Mesodermal cell (in vitro differentiated cells): ENCODE measurements at regions not wholly inside any gene's neighbourhood (a gene's known extent, or its start where the extent isn't known, plus 50 kb on each side); places are given as distances from the start of the nearest gene placed in this dataset.

Experiments used
- H3K27ac ChIP-seq: 2 replicates; pipeline ENCODE4 v1.7.0; 2013; ENCODE audit warnings: mild to moderate bottlenecking, low read depth, low read length, moderate library complexity; ENCODE audit not compliant: severe bottlenecking
- H3K36me3 ChIP-seq: 2 replicates; pipeline ENCODE4 v1.7.1; 2013; ENCODE audit warnings: mild to moderate bottlenecking, low read length, moderate library complexity; ENCODE audit not compliant: control insufficient read depth, insufficient read depth
- H3K4me1 ChIP-seq: one replicate; pipeline ENCODE4 v1.7.1; 2013; ENCODE audit warnings: mild to moderate bottlenecking, low read length; ENCODE audit not compliant: insufficient read depth, control insufficient read depth, poor library complexity, severe bottlenecking
- H3K4me3 ChIP-seq: 2 replicates; pipeline ENCODE4 v1.7.0; 2013; ENCODE audit warnings: low read length, control low read depth, mild to moderate bottlenecking; ENCODE audit not compliant: insufficient read depth, poor library complexity, severe bottlenecking; ENCODE audit errors: extremely low read depth
- H3K9me3 ChIP-seq: 2 replicates; pipeline ENCODE4 v1.7.1; 2013; ENCODE audit warnings: mild to moderate bottlenecking, low read length, moderate library complexity; ENCODE audit not compliant: control insufficient read depth
- WGBS, 2 experiments: methylation state at CpG; one replicate each; pipeline ENCODE4 v1.1.5; 2013; ENCODE audit warnings: missing lambda C conversion rate in 2 of 2; ENCODE audit not compliant: insufficient coverage in 2 of 2; 5-methylcytosine and 5-hydroxymethylcytosine counted together

DNA sequence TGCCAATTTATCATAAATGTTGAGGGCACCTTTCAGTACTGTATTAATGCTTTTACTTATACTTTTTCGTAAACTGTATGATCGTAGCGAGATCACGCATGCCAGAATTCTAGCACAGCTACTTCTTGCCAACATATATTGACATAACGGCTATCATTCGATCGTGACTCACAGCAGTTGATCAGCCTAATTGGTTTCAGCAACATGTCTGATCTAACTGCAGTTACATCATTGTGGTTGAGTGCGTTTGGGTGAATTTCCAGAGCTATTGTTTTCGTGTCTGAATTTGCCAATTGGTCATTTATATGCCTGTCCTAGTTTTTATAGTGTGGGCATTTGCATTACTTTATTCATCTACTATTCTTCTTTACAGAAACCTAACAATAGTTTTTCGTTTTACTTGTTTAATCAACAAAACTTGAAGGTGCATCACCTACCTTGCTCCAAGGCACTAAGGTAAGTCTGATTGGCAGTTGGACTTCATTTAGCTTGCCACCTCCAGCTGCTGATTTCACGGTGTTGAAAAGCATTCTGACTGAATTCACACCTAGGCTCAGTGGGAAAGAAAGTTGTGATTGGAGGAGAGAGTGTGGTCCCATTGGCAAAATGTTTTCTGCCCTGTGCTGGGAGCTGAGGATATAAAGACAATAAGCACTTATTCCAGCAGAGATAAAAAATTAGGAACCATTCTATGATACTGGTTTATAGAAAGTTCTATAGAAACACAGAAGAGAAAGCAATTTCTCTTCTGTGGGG is 120.9 kb upstream of the RGMA start:
- no peaks in the 10 kb centered on the region for H3K9me3 ChIP-seq
- no peaks in the 10 kb centered on the region for H3K4me1 ChIP-seq
- H3K27ac ChIP-seq: no peak overlapping the region
- H3K36me3 ChIP-seq: no peaks in the 10 kb centered on the region
- no peak overlapping the region for H3K4me3 ChIP-seq
- WGBS, 2 experiments: 83 to 92% methylated on average over 6 to 8 of the region's 11 CpGs

DNA sequence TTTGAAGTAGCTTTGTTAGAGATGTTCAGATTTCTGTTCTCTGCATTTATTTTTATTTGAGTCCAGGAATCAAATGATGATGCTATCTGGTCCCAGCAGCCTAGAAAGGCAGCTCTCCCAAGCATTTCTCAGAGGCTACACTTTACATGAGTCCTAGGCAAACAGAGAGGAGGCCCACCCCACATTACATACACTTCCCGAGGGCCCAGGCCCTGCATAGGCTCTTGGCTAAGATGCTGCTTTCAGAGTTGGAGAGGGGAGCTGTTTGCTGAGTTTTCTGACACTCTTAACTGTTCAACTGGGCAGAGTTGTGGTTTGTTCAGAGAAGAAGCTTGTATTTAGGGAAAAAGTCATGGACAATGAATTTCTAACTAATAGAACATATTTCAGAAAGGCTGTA is 117.9 kb upstream of the RGMA start:
- no CpG with 5 or more reads among the region's 1 CpG for WGBS, 2 experiments
- Histone ChIP-seq H3K36me3 (no peaks in the 10 kb centered on the region), H3K4me3 (no peak overlapping the region), H3K27ac (no peak overlapping the region), H3K9me3 (no peaks in the 10 kb centered on the region), H3K4me1 (no peaks in the 10 kb centered on the region)

DNA sequence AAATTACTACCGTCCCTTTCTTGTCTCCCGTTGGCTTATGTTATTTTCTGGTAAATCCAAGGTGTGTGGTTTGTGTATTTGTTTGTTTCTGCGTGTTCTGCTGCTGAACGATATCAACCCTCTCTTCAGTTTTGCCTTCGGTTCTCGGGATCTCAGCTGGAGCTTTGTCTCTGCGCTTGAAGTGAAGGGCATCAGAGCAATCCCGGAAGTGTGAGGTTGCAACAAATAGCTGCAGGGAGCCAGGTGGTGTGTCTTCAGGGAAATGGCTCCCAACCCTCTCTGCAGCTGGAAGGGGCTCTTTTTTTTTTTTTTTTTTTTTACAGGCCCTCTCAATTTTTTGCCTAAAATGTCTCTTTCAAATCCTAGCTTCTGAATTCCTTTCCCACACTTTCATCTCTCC is 116.4 kb upstream of the RGMA start:
- Histone ChIP-seq H3K36me3 (no peaks in the 10 kb centered on the region), H3K4me3 (no peak overlapping the region), H3K27ac (no peak overlapping the region), H3K4me1 (no peaks in the 10 kb centered on the region), H3K9me3 (no peaks in the 10 kb centered on the region)
- WGBS, 2 experiments: 91 to 92% methylated on average over 8 of the region's 8 CpGs

DNA sequence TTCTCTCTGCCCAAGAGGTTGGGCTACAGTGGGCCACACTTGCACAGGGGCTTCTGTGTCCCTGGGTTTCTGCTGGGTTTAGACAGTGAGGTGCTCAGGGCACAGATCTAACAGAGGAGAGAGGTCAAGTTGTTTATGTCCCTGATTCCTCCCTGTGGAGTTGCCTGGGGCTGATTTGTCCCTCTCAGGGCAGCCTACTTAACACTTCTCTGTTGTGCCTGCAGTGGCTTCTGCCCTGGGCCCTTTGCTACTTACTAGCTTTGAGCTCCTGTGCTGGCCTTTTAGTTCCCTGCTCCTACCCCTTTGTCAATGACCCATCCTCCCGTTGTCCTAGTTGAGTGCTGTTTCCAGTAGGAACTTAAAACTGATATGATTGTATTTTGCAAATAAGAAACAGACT is 114.0 kb upstream of the RGMA start:
- no CpG with 5 or more reads among the region's 1 CpG for WGBS, 2 experiments
- H3K4me1 ChIP-seq: no peaks in the 10 kb centered on the region
- H3K4me3 ChIP-seq: no peak overlapping the region
- H3K36me3 ChIP-seq: no peaks in the 10 kb centered on the region
- H3K9me3 ChIP-seq: no peaks in the 10 kb centered on the region
- H3K27ac ChIP-seq: no peak overlapping the region

DNA sequence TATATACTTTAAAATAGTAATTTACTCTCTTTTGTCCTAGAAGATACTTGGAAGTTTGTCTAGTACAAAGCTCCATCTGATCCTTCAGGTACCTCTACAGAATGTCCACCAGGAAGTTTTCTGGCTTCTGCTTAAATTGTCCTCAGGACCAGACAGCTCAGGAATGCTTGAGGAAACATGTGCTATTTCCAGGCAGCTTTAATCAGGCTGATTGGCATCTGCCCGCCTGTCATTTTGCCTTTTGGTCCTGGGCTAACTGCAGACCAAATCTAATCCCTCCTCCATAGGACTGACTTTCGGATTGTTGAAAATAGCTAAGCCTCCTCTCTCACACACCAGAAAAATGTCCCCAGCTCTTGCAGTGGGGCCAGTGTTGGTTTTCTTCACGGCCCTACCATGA is 113.4 kb upstream of the RGMA start:
- Histone ChIP-seq H3K9me3 (no peaks in the 10 kb centered on the region), H3K36me3 (no peaks in the 10 kb centered on the region)
- WGBS, 2 experiments: 60 to 86% methylated on average over 1 to 2 of the region's 3 CpGs

DNA sequence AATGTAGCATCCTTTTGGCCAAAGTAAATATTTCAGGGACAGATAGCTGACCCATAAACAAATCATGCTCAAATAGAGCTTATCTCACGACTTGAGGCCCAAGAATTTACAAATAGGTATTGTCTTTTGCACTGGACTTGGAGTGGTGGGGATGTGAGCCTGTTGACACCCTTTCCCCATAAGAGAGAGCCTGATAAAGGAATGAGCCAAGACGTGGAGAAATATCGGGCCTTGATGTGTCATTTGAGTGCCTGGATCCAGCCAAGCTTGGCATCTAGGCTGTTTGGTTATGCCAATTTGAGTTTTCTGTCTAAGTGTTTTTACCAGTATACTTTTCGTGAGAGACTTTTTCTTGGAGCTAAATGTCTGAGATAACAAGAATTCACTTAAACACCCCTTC is 112.9 kb upstream of the RGMA start:
- no peak overlapping the region for H3K27ac ChIP-seq
- no peaks in the 10 kb centered on the region for H3K4me1 ChIP-seq
- no peak overlapping the region for H3K4me3 ChIP-seq
- WGBS, 2 experiments: 92 to 94% methylated on average over 2 to 3 of the region's 4 CpGs
- no peaks in the 10 kb centered on the region for H3K36me3 ChIP-seq
- H3K9me3 ChIP-seq: no peaks in the 10 kb centered on the region

More for the DNA sequence above, 113.4 kb upstream of the RGMA start:
- H3K4me3 ChIP-seq: no peak overlapping the region
- no peak overlapping the region for H3K27ac ChIP-seq
- H3K4me1 ChIP-seq: no peaks in the 10 kb centered on the region

DNA sequence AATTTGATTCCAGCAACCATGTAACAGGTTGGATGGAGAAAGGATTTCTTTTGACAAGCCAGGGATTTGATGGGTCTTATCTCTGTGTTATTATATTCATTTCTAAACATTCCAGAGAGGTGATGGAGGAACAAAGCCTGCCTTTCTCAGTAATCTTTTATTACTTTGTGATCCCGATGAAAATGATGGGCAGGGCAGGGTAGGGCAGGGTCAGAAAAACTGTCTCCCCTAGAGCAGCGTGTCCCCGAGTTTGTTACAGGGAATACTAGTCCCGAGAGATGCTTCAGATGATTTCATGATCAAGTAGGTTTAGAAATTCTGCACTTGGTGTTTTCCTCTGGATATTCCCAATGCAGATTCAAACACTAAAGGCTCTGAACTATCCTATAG is 111.8 kb upstream of the RGMA start:
- H3K27ac ChIP-seq: no peak overlapping the region
- no peak overlapping the region for H3K4me3 ChIP-seq
- no peaks in the 10 kb centered on the region for H3K9me3 ChIP-seq
- H3K4me1 ChIP-seq: no peaks in the 10 kb centered on the region
- H3K36me3 ChIP-seq: no peaks in the 10 kb centered on the region
- WGBS, 2 experiments: 83 to 93% methylated on average over 4 of the region's 4 CpGs

DNA sequence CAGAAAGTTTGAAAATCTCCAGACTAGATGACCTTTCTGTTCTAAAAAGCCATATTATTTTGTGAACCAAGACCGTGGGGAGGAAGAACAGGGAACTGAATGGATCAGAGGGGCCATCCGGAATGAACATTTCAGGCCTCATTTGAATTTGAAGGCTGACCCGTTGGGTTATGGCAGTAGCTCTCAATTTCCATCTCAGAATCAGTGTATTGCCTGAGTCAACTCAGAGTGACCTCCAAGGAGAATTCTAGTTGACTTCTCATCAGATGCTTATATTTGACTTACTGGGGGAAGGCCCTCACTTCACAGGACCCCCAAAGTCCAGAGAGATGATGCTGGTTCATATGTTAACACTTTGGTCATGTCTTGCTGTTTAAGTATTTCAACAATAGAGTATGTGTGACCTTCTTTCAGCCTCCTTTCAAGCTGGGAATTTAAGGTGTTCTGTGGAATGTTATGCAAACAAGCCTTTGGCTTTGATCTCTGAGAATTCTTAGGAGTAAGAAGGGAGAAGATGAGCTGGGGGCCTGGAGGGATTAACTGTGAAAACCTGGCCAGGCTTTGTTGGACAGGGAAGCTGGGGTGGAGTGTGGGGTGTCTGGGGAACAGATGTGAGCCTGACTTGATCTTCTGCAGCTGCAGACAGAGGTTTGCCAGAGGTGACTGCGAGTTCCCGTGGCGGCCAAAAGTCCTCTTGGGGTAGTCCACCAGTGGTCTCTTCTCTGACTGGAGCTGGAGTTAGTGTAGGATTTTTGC is 111.2 kb upstream of the RGMA start:
- Histone ChIP-seq H3K27ac (no peak overlapping the region), H3K36me3 (no peaks in the 10 kb centered on the region), H3K4me1 (no peaks in the 10 kb centered on the region), H3K4me3 (no peak overlapping the region), H3K9me3 (no peaks in the 10 kb centered on the region)
- 57 to 71% methylated on average over 5 to 6 of the region's 6 CpGs for WGBS, 2 experiments

DNA sequence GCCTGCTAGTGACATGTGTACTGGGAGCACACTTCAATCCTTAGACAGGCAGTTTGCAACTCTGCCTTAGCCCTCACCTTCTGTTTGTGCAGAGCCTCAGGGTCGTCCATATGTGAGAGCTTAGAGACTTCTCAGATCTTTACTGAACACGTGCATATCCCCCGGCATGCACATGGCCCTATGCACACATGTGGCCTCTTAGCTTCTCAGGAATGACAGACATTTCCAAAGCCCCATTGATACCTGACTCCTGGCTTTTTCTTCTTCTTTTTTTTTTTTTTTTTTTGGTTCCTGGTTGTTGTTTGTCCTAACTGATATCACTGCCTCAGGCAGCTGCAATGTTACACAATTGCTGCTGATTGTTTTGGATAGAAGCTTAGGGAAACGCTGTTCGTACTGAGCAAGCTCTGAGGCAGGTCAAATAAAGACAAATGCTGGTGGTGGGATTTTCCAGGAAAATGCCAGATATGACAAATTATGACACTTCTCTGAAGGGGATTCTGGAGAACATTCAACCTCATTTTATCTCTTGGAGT is 107.2 kb upstream of the RGMA start:
- Histone ChIP-seq H3K27ac (no peak overlapping the region), H3K36me3 (no peaks in the 10 kb centered on the region)
- WGBS, 2 experiments: 87% methylated on average over 3 of the region's 5 CpGs; no CpG with 5 or more reads in 1 of the 2 experiments

DNA sequence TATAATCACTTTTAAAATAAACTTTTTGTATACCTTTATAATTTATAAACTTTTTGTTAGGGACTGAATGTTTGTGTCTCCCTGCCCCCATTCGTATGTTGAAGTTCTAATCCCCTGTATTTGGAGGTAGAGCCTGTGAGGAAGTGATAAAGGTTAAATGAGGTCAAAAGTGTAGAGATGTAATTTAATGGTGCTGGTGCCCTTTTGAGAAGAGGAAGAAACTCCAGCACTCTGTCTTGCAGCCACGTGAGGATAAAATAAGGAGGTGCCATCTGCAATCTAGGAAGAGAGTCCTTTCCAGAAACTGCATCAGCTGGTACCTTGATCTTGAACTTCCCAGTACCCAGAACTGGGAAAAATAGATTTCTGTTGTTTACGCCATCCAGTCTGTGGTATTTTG is 106.1 kb upstream of the RGMA start:
- WGBS, 2 experiments: 80 to 86% methylated on average over 1 of the region's 3 CpGs
- no peaks in the 10 kb centered on the region for H3K4me1 ChIP-seq

More for the DNA sequence above, 107.2 kb upstream of the RGMA start:
- H3K4me1 ChIP-seq: no peaks in the 10 kb centered on the region
- no peaks in the 10 kb centered on the region for H3K9me3 ChIP-seq
- H3K4me3 ChIP-seq: no peak overlapping the region

DNA sequence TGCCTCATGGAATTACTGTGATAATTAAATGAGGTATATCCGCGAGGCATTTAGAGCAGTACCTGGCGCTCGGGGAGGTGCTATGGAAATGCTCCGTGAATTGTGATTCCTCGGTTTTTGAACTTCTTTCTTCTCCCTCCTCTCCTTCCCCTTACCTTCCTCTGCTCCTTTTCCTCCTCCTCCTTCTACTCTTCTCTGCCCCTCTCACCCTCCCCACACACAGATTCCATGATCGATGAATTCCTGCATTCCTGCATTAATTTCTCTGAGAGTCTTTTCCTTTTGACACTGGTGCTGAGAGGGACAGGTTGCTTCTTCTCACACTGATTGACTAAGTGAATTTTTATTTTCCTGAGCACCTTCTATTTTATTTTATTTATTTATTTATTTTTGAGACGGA is 101.2 kb upstream of the RGMA start:
- Histone ChIP-seq H3K27ac (no peak overlapping the region), H3K4me3 (no peak overlapping the region), H3K36me3 (no peaks in the 10 kb centered on the region), H3K4me1 (no peaks in the 10 kb centered on the region), H3K9me3 (no peaks in the 10 kb centered on the region)
- WGBS, 2 experiments: 43 to 69% methylated on average over 4 to 5 of the region's 8 CpGs

More for the DNA sequence above, 106.1 kb upstream of the RGMA start:
- Histone ChIP-seq H3K27ac (no peak overlapping the region), H3K9me3 (no peaks in the 10 kb centered on the region), H3K4me3 (no peak overlapping the region), H3K36me3 (no peaks in the 10 kb centered on the region)
